SK-N-MC (cell line): ENCODE measurements at regions not wholly inside any gene's neighbourhood (a gene's known extent, or its start where the extent isn't known, plus 50 kb on each side); places are given as distances from the start of the nearest gene placed in this dataset.

Source experiments
- EZH2 ChIP-seq: fragments of 200-600 bp; sonication (generic); IDR thresholded peaks from one replicate; pipeline ENCODE4 v1.6.1; 2017; ENCODE audit warnings: antibody characterized with exemption
- FOXP2 ChIP-seq: optimal IDR thresholded peaks from 2 replicates; pipeline ENCODE3; 2011; ENCODE audit warnings: mild to moderate bottlenecking, moderate library complexity; ENCODE audit not compliant: insufficient read depth; ENCODE audit errors: extremely low read length, control extremely low read depth
- POLR2AphosphoS5 ChIP-seq: IDR thresholded peaks from 2 replicates; pipeline ENCODE4 v1.6.1; 2012; ENCODE audit warnings: mild to moderate bottlenecking, low read depth, low read length, borderline replicate concordance

GRCh38 chr2:193446967-193447366 is 1252.2 kb upstream of the TMEFF2 start:
- TF ChIP-seq POLR2AphosphoS5: no peak
- no peak for TF ChIP-seq EZH2
- no peak for TF ChIP-seq FOXP2
